GM23338 (cell line): ENCODE measurements at regions not wholly inside any gene's neighbourhood (a gene's known extent, or its start where the extent isn't known, plus 50 kb on each side); places are given as distances from the start of the nearest gene placed in this dataset.

Experiments used
- ATAC-seq: fragments of 200-7000 bp; cut with Tn5 transposase; 3 replicates; pipeline ENCODE4 v1.9.1; 2020
- DNase-seq: peaks from one replicate; pipeline ENCODE4 v3.0.0-alpha.2; 2015; ENCODE audit warnings: low spot score
- H2AFZ ChIP-seq: fragments of 200-600 bp; sonication (generic); 2 replicates; pipeline ENCODE4 v1.8.0; 2016; ENCODE audit warnings: antibody characterized with exemption, mild to moderate bottlenecking, moderate library complexity
- H3F3A ChIP-seq: fragments of 200-600 bp; sonication (generic); replicated peaks from 2 replicates; pipeline ENCODE4 v1.8.0; 2017; ENCODE audit warnings: antibody characterized with exemption, mixed run types, low read depth
- H3K27ac ChIP-seq: fragments of 200-600 bp; sonication (generic); 2 replicates; pipeline ENCODE4 v1.6.1; 2016; ENCODE audit warnings: low read depth
- H3K27me3 ChIP-seq: fragments of 200-600 bp; sonication (generic); 2 replicates; pipeline ENCODE4 v1.8.0; 2016; ENCODE audit warnings: mild to moderate bottlenecking, mixed run types, moderate library complexity; ENCODE audit not compliant: insufficient read depth
- H3K36me3 ChIP-seq: fragments of 200-600 bp; sonication (generic); 2 replicates; pipeline ENCODE4 v1.8.0; 2016; ENCODE audit warnings: mild to moderate bottlenecking; ENCODE audit not compliant: insufficient read depth
- H3K4me1 ChIP-seq: fragments of 200-600 bp; sonication (generic); 2 replicates; pipeline ENCODE4 v1.8.0; 2016; ENCODE audit warnings: mild to moderate bottlenecking, moderate library complexity; ENCODE audit not compliant: insufficient read depth
- H3K4me2 ChIP-seq: fragments of 200-600 bp; sonication (generic); 2 replicates; pipeline ENCODE4 v1.7.1; 2017; ENCODE audit warnings: mixed run types
- H3K4me3 ChIP-seq: fragments of 200-600 bp; sonication (generic); 2 replicates; pipeline ENCODE4 v1.6.1; 2016; ENCODE audit warnings: mixed run types
- H3K79me2 ChIP-seq: fragments of 200-600 bp; sonication (generic); replicated peaks from 2 replicates; pipeline ENCODE4 v1.8.0; 2017; ENCODE audit warnings: mild to moderate bottlenecking; ENCODE audit not compliant: insufficient read depth
- H3K9me2 ChIP-seq: fragments of 200-600 bp; sonication (generic); 2 replicates; pipeline ENCODE4 v1.8.0; 2017; ENCODE audit not compliant: insufficient read depth
- H4K20me1 ChIP-seq: fragments of 200-600 bp; sonication (generic); replicated peaks from 2 replicates; pipeline ENCODE4 v1.8.0; 2017; ENCODE audit warnings: mild to moderate bottlenecking; ENCODE audit not compliant: insufficient read depth
- H3K27ac Mint-ChIP-seq: 2 replicates; pipeline ENCODE4 v1.8.0; 2020; ENCODE audit warnings: inconsistent platforms, mild to moderate bottlenecking, moderate library complexity, mixed read lengths
- H3K27me3 Mint-ChIP-seq: 3 replicates; pipeline ENCODE4 v1.8.0; 2022; ENCODE audit warnings: low read depth, mild to moderate bottlenecking, moderate library complexity, mixed read lengths, inconsistent platforms; ENCODE audit not compliant: insufficient read depth, poor library complexity
- H3K36me3 Mint-ChIP-seq: 3 replicates; pipeline ENCODE4 v1.8.0; 2021; ENCODE audit warnings: low read depth, mild to moderate bottlenecking, inconsistent platforms, moderate library complexity, mixed read lengths
- H3K4me1 Mint-ChIP-seq: 3 replicates; pipeline ENCODE4 v1.8.0; 2020; ENCODE audit warnings: mild to moderate bottlenecking, inconsistent platforms, mixed read lengths
- H3K4me3 Mint-ChIP-seq: 3 replicates; pipeline ENCODE4 v1.8.0; 2021; ENCODE audit warnings: moderate library complexity, mild to moderate bottlenecking, inconsistent platforms, mixed read lengths
- H3K9me3 Mint-ChIP-seq: 3 replicates; pipeline ENCODE4 v1.8.0; 2020; ENCODE audit warnings: moderate library complexity, mild to moderate bottlenecking, inconsistent platforms, mixed read lengths
- CREB1 ChIP-seq: fragments of 250-450 bp; sonication (Bioruptor Pico); IDR thresholded peaks from 2 replicates; pipeline ENCODE4 v1.5.0; 2020; ENCODE audit warnings: low read depth, mild to moderate bottlenecking, moderate library complexity
- EZH2 ChIP-seq: fragments of 200-600 bp; sonication (generic); IDR thresholded peaks from one replicate; pipeline ENCODE4 v1.8.0; 2017; ENCODE audit warnings: antibody characterized with exemption, mild to moderate bottlenecking, low read depth; ENCODE audit not compliant: unreplicated experiment
- EZH2phosphoT487 ChIP-seq: fragments of 200-600 bp; sonication (generic); IDR thresholded peaks from one replicate; pipeline ENCODE4 v1.8.1; 2018; ENCODE audit warnings: antibody characterized with exemption; ENCODE audit not compliant: unreplicated experiment
- JUNB ChIP-seq: IDR thresholded peaks from one replicate; pipeline ENCODE4 v1.6.1; 2016; ENCODE audit warnings: antibody characterized with exemption; ENCODE audit not compliant: unreplicated experiment
- NANOG ChIP-seq: IDR thresholded peaks from 2 replicates; pipeline ENCODE4 v1.6.1; 2016; ENCODE audit warnings: antibody characterized with exemption, borderline replicate concordance
- POLR2AphosphoS5 ChIP-seq: IDR thresholded peaks from 2 replicates; pipeline ENCODE4 v1.6.1; 2016; ENCODE audit warnings: antibody characterized with exemption, low read depth
- STAT1 ChIP-seq: IDR thresholded peaks from one replicate; pipeline ENCODE4 v1.6.1; 2016; ENCODE audit warnings: antibody characterized with exemption; ENCODE audit not compliant: unreplicated experiment
- ZNF114 ChIP-seq: fragments of 250-450 bp; sonication (Bioruptor Pico); IDR thresholded peaks from 2 replicates; pipeline ENCODE4 v1.5.0; 2020; ENCODE audit warnings: mild to moderate bottlenecking, moderate library complexity
- ZNF331 ChIP-seq: fragments of 250-450 bp; sonication (Bioruptor Pico); IDR thresholded peaks from 2 replicates; pipeline ENCODE4 v1.5.0; 2020; ENCODE audit warnings: low read depth, mild to moderate bottlenecking, moderate library complexity
- TF ChIP-seq, protein P1 (sequence below): IDR thresholded peaks from 2 replicates; pipeline ENCODE4 v1.6.1; 2016; ENCODE audit warnings: antibody characterized with exemption
- TF ChIP-seq, protein P2 (sequence below): fragments of 250-450 bp; sonication (Bioruptor Pico); IDR thresholded peaks from 2 replicates; pipeline ENCODE4 v1.5.0; 2020; ENCODE audit warnings: mild to moderate bottlenecking, moderate library complexity
- TF ChIP-seq, protein P3 (sequence below), 2 experiments: fragments of 200-600 bp in 1 of 2; sonication (generic) in 1 of 2; conservative IDR thresholded peaks; 2 replicates each; pipeline versions ENCODE4 v1.5.1 to v1.6.1; 2016 to 2017; ENCODE audit warnings: antibody characterized with exemption in 2 of 2, low read depth in 2 of 2, mild to moderate bottlenecking in 2 of 2, moderate library complexity in 1 of 2
- TF ChIP-seq, protein P4 (sequence below): IDR thresholded peaks from one replicate; pipeline ENCODE4 v1.6.1; 2018; ENCODE audit warnings: antibody characterized with exemption; ENCODE audit not compliant: unreplicated experiment

DNA sequence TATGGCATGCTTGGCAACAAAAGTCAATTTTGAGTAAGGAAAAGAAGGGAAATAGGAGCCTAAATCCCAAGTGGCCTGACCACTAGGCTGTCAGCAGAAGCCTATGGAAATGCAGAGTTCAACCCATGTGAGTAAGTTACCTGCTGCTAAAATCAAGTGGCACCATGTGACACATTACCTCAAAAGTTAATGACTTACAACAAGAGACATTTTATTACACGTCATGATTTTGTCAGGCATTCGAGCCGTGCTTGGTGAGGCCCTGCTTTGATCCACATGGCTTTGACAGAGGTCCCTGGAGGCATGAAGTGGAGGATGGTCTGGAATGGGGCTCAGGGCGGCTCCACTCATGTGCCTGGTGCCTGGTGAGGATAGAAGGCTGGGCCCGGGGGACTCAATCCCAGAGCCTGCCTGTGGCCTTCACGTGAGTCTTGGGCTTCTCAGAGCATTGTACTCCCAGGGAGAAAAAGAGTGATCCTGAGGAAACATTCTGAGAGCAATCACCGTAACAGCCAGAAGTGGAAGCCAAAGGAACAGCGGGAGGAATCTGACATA is 339.1 kb upstream of the B3GAT1 start:
- Mint-ChIP-seq H3K9me3 (peaks cover 34% of the 10 kb centered on the region), H3K36me3 (peaks cover 31% of the 10 kb centered on the region), H3K4me3 (no peak overlapping the region), H3K27ac (no peak overlapping the region), H3K27me3 (peaks cover 7% of the 10 kb centered on the region), H3K4me1 (peaks cover 16% of the 10 kb centered on the region)
- H3K4me2 ChIP-seq, result no peak overlapping the region
- H3K36me3 ChIP-seq, result no peaks in the 10 kb centered on the region; the same call in 1 of the 2 replicates
- no peaks in the 10 kb centered on the region for H4K20me1 ChIP-seq
- TF ChIP-seq ZNF331 (CRISPR knock-in tag) (no peak), ZNF114 (CRISPR knock-in tag) (no peak), POLR2AphosphoS5 (no peak), STAT1 (no peak), JUNB (no peak), CREB1 (no peak), EZH2phosphoT487 (no peak), EZH2 (no peak), NANOG (no peak)
- TF ChIP-seq, protein P1, sequence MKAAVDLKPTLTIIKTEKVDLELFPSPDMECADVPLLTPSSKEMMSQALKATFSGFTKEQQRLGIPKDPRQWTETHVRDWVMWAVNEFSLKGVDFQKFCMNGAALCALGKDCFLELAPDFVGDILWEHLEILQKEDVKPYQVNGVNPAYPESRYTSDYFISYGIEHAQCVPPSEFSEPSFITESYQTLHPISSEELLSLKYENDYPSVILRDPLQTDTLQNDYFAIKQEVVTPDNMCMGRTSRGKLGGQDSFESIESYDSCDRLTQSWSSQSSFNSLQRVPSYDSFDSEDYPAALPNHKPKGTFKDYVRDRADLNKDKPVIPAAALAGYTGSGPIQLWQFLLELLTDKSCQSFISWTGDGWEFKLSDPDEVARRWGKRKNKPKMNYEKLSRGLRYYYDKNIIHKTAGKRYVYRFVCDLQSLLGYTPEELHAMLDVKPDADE, result no peak
- TF ChIP-seq, protein P2, sequence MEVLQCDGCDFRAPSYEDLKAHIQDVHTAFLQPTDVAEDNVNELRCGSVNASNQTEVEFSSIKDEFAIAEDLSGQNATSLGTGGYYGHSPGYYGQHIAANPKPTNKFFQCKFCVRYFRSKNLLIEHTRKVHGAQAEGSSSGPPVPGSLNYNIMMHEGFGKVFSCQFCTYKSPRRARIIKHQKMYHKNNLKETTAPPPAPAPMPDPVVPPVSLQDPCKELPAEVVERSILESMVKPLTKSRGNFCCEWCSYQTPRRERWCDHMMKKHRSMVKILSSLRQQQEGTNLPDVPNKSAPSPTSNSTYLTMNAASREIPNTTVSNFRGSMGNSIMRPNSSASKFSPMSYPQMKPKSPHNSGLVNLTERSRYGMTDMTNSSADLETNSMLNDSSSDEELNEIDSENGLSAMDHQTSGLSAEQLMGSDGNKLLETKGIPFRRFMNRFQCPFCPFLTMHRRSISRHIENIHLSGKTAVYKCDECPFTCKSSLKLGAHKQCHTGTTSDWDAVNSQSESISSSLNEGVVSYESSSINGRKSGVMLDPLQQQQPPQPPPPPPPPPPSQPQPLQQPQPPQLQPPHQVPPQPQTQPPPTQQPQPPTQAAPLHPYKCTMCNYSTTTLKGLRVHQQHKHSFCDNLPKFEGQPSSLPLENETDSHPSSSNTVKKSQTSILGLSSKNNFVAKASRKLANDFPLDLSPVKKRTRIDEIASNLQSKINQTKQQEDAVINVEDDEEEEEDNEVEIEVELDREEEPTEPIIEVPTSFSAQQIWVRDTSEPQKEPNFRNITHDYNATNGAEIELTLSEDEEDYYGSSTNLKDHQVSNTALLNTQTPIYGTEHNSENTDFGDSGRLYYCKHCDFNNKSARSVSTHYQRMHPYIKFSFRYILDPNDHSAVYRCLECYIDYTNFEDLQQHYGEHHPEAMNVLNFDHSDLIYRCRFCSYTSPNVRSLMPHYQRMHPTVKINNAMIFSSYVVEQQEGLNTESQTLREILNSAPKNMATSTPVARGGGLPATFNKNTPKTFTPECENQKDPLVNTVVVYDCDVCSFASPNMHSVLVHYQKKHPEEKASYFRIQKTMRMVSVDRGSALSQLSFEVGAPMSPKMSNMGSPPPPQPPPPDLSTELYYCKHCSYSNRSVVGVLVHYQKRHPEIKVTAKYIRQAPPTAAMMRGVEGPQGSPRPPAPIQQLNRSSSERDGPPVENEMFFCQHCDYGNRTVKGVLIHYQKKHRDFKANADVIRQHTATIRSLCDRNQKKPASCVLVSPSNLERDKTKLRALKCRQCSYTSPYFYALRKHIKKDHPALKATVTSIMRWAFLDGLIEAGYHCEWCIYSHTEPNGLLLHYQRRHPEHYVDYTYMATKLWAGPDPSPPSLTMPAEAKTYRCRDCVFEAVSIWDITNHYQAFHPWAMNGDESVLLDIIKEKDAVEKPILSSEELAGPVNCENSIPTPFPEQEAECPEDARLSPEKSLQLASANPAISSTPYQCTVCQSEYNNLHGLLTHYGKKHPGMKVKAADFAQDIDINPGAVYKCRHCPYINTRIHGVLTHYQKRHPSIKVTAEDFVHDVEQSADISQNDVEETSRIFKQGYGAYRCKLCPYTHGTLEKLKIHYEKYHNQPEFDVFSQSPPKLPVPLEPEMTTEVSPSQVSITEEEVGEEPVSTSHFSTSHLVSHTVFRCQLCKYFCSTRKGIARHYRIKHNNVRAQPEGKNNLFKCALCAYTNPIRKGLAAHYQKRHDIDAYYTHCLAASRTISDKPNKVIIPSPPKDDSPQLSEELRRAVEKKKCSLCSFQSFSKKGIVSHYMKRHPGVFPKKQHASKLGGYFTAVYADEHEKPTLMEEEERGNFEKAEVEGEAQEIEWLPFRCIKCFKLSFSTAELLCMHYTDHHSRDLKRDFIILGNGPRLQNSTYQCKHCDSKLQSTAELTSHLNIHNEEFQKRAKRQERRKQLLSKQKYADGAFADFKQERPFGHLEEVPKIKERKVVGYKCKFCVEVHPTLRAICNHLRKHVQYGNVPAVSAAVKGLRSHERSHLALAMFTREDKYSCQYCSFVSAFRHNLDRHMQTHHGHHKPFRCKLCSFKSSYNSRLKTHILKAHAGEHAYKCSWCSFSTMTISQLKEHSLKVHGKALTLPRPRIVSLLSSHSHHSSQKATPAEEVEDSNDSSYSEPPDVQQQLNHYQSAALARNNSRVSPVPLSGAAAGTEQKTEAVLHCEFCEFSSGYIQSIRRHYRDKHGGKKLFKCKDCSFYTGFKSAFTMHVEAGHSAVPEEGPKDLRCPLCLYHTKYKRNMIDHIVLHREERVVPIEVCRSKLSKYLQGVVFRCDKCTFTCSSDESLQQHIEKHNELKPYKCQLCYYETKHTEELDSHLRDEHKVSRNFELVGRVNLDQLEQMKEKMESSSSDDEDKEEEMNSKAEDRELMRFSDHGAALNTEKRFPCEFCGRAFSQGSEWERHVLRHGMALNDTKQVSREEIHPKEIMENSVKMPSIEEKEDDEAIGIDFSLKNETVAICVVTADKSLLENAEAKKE (CRISPR knock-in tag), result no peak
- TF ChIP-seq, protein P3, sequence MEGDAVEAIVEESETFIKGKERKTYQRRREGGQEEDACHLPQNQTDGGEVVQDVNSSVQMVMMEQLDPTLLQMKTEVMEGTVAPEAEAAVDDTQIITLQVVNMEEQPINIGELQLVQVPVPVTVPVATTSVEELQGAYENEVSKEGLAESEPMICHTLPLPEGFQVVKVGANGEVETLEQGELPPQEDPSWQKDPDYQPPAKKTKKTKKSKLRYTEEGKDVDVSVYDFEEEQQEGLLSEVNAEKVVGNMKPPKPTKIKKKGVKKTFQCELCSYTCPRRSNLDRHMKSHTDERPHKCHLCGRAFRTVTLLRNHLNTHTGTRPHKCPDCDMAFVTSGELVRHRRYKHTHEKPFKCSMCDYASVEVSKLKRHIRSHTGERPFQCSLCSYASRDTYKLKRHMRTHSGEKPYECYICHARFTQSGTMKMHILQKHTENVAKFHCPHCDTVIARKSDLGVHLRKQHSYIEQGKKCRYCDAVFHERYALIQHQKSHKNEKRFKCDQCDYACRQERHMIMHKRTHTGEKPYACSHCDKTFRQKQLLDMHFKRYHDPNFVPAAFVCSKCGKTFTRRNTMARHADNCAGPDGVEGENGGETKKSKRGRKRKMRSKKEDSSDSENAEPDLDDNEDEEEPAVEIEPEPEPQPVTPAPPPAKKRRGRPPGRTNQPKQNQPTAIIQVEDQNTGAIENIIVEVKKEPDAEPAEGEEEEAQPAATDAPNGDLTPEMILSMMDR (conservative IDR thresholded peaks at IDR 0.05; ENCODE audit: low read depth in 2 of 2), result no peak
- TF ChIP-seq, protein P4, sequence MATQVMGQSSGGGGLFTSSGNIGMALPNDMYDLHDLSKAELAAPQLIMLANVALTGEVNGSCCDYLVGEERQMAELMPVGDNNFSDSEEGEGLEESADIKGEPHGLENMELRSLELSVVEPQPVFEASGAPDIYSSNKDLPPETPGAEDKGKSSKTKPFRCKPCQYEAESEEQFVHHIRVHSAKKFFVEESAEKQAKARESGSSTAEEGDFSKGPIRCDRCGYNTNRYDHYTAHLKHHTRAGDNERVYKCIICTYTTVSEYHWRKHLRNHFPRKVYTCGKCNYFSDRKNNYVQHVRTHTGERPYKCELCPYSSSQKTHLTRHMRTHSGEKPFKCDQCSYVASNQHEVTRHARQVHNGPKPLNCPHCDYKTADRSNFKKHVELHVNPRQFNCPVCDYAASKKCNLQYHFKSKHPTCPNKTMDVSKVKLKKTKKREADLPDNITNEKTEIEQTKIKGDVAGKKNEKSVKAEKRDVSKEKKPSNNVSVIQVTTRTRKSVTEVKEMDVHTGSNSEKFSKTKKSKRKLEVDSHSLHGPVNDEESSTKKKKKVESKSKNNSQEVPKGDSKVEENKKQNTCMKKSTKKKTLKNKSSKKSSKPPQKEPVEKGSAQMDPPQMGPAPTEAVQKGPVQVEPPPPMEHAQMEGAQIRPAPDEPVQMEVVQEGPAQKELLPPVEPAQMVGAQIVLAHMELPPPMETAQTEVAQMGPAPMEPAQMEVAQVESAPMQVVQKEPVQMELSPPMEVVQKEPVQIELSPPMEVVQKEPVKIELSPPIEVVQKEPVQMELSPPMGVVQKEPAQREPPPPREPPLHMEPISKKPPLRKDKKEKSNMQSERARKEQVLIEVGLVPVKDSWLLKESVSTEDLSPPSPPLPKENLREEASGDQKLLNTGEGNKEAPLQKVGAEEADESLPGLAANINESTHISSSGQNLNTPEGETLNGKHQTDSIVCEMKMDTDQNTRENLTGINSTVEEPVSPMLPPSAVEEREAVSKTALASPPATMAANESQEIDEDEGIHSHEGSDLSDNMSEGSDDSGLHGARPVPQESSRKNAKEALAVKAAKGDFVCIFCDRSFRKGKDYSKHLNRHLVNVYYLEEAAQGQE, result no peak
- no peak for ATAC-seq
- no peaks in the 10 kb centered on the region for H3K27me3 ChIP-seq
- H3K4me1 ChIP-seq, result peaks cover 9% of the 10 kb centered on the region; the same call in 1 of the 2 replicates
- no peak overlapping the region for H3K4me3 ChIP-seq
- peaks cover 11% of the 10 kb centered on the region for H3K9me2 ChIP-seq
- no peaks in the 10 kb centered on the region for H3F3A ChIP-seq
- H3K79me2 ChIP-seq, result no peaks in the 10 kb centered on the region
- no peak overlapping the region for H2AFZ ChIP-seq
- no peak overlapping the region for H3K27ac ChIP-seq
- no peak for DNase-seq
